Spleen (tissue), 11 donors: ENCODE measurements at regions not wholly inside any gene's neighbourhood (a gene's known extent, or its start where the extent isn't known, plus 50 kb on each side); places are given as distances from the start of the nearest gene placed in this dataset.
"Not testable (repeated sequence)": the region's sequence is repeated elsewhere in the genome, so short reads cannot be mapped to it uniquely, and the experiment has no call there.

Experiments used
- DNase-seq: peaks from one replicate; pipeline ENCODE4 v3.0.0-alpha.2; 2020
- H3K27ac ChIP-seq, 8 donors: fragments of 200-600 bp; sonication (generic) in 7 of 8; 1 replicate in 4 of 8; 2 replicates in 4 of 8; pipeline versions ENCODE4 v1.5.0 to v1.8.0; 2016 to 2021; ENCODE audit warnings: inconsistent platforms in 4 of 8, mild to moderate bottlenecking in 4 of 8, moderate library complexity in 1 of 8
- H3K27me3 ChIP-seq, 7 donors: fragments of 200-600 bp; sonication (generic) in 6 of 7; replicated peaks in 1 of 7; 1 replicate in 4 of 7; 2 replicates in 3 of 7; pipeline versions ENCODE4 v1.5.0 to v1.8.0; 2016 to 2021; ENCODE audit warnings: inconsistent platforms in 3 of 7, mild to moderate bottlenecking in 1 of 7
- H3K36me3 ChIP-seq, 6 donors: fragments of 200-600 bp; sonication (generic) in 5 of 6; 1 replicate in 4 of 6; 2 replicates in 2 of 6; pipeline versions ENCODE4 v1.5.0 to v1.8.0; 2016 to 2021; ENCODE audit warnings: inconsistent platforms in 2 of 6
- H3K4me1 ChIP-seq, 6 donors: fragments of 200-600 bp; sonication (generic) in 5 of 6; 1 replicate in 3 of 6; 2 replicates in 3 of 6; pipeline versions ENCODE4 v1.5.0 to v1.8.0; 2016 to 2021; ENCODE audit warnings: inconsistent platforms in 3 of 6
- H3K4me3 ChIP-seq, 8 donors: fragments of 200-600 bp; sonication (generic) in 7 of 8; 1 replicate in 4 of 8; 2 replicates in 4 of 8; pipeline versions ENCODE4 v1.5.0 to v1.8.0; 2016 to 2021; ENCODE audit warnings: inconsistent platforms in 4 of 8, mild to moderate bottlenecking in 4 of 8, moderate library complexity in 2 of 8
- H3K9me3 ChIP-seq, 8 donors: fragments of 200-600 bp; sonication (generic) in 7 of 8; 1 replicate in 4 of 8; 2 replicates in 4 of 8; pipeline versions ENCODE4 v1.5.0 to v1.8.0; 2016 to 2021; ENCODE audit warnings: inconsistent platforms in 4 of 8
- CTCF ChIP-seq, 11 experiments: fragments of 200-600 bp in 7 of 11; fragments of 450-650 bp in 4 of 11; sonication (generic) in 4 of 11; IDR thresholded peaks in 8 of 11; conservative IDR thresholded peaks in 3 of 11; 1 replicate in 7 of 11; 2 replicates in 4 of 11; pipeline versions ENCODE4 v1.4.0 to v1.8.0; 2016 to 2021; ENCODE audit warnings: antibody characterized with exemption in 11 of 11, inconsistent platforms in 4 of 11, mild to moderate bottlenecking in 1 of 11
- POLR2A ChIP-seq, 3 donors: fragments of 450-650 bp; IDR thresholded peaks; one replicate each; pipeline ENCODE4 v1.5.1; 2017; ENCODE audit warnings: antibody characterized with exemption in 3 of 3, mild to moderate bottlenecking in 1 of 3
- POLR2AphosphoS5 ChIP-seq, 3 donors: sonication (generic); formaldehyde crosslinking; IDR thresholded peaks; one replicate each; pipeline ENCODE4 v1.5.1; 2017; ENCODE audit warnings: antibody characterized with exemption in 3 of 3
- WGBS, 5 donors: extraction: QIAGEN DNeasy Blood & Tissue Kit in 3 of 5; methylation state at CpG; one replicate each; pipeline versions ENCODE4 v1.1.5 to v1.1.7; 2013 to 2018; 5-methylcytosine and 5-hydroxymethylcytosine counted together
- intact Hi-C: fragments of 100-400 bp; cut with DNase I; formaldehyde crosslinking; loops from one replicate; pipeline ENCODE4 v1.15.0; 2023; ENCODE audit warnings: low total_unique reads
- donor health status: healthy with polysubstance abuse.
- donor health status: DM: no; HTN: no; CAD: no; lungs with moderate emphysema.
- donor health status: DM: no; HTN: no; CAD: no.
- donor health status: Bipolar disorder and iron deficiency.
- donor health status: healthy.
- donor health status: DM: no; HTN: no; CAD: no.
- donor health status: DM: yes; HTN: yes; CAD: no.

DNA sequence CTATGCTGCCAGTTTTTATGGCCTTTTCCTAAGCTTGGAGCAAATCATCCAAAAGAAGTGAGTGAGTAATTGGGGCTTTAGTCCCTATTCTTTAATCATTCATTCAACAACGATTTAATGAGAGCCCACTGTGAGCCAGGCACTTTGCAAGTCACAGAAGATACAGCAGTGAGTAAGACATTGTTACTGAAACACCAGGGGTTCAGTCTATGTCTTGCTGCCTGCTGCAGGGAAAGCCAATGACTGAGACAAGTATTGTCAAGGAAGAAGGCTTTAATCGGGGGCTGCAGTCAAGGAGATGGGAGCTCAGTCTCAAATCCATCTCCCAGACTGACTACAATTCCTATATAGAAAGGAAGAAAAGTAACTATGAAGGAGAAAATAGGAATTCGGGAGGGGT is 228.3 kb downstream of the FAM181B start:
- DNase-seq, result no peak
- TF ChIP-seq POLR2A (IDR thresholded peaks at IDR 0.05) (no peak), POLR2AphosphoS5 (IDR thresholded peaks at IDR 0.05) (no peak), CTCF (IDR thresholded peaks at IDR 0.05 in 8 of 11, conservative IDR thresholded peaks at IDR 0.05 in 3 of 11) (no peak)
- whole genome bisulfite sequencing, 5 donors, result 44 to 56% (median 55%) methylated on average over 3 of the region's 3 CpGs

DNA sequence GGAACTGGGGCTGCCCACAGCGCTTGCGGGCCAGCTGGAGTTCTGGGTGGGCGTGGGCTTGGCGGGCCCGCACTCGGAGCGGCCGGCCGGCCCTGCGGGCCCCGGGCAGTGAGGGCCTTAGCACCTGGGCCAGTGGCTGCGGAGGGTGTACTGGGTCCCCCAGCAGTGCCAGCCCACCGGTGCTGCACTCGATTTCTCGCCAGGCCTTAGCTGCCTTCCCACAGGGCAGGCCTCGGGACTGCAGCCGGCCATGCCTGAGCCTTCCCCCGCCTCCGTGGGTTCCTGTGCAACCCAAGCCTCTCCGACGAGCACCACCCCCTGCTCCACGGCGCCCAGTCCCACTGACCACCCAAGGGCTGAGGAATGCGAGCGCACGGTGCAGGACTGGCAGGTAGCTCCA is 232.5 kb downstream of the FAM181B start:
- H3K4me3 ChIP-seq, H3K27me3 ChIP-seq, intact Hi-C loops, H3K9me3 ChIP-seq, H3K27ac ChIP-seq, H3K4me1 ChIP-seq, DNase-seq, H3K36me3 ChIP-seq: not testable (repeated sequence)
- 93 to 98% (median 95%) methylated on average over 17 to 26 of the region's 26 CpGs for WGBS, 5 donors

More for the DNA sequence above, 228.3 kb downstream of the FAM181B start:
- Histone ChIP-seq H3K9me3 (no peaks in the 10 kb centered on the region), H3K27ac (no peak overlapping the region), H3K27me3 (no peaks in the 10 kb centered on the region), H3K36me3 (no peaks in the 10 kb centered on the region), H3K4me1 (no peaks in the 10 kb centered on the region), H3K4me3 (no peak overlapping the region)
- intact Hi-C loops, result no loop called here

- 46 to 52% (median 50%) methylated on average over 3 of the region's 3 CpGs for WGBS, 5 donors
- intact Hi-C loops, result no loop called here
- no peaks in the 10 kb centered on the region for H3K27me3 ChIP-seq
- H3K4me3 ChIP-seq, result no peak overlapping the region
- TF ChIP-seq POLR2AphosphoS5 (IDR thresholded peaks at IDR 0.05) (no peak), CTCF (IDR thresholded peaks at IDR 0.05 in 8 of 11, conservative IDR thresholded peaks at IDR 0.05 in 3 of 11) (peak in 7 of 11 experiments; percentile 9 to 45 (median 29)), POLR2A (IDR thresholded peaks at IDR 0.05) (no peak)
- no peaks in the 10 kb centered on the region for H3K36me3 ChIP-seq
- no peak for DNase-seq
- H3K27ac ChIP-seq, result no peak overlapping the region
- H3K9me3 ChIP-seq, result peaks cover 0 to 19% (median 0%) of the 10 kb centered on the region in 8 donors
- H3K4me1 ChIP-seq, result no peaks in the 10 kb centered on the region
Observed at GRCh38 chr11:82494988-82495432, 238.7 kb downstream of the FAM181B start.

DNA sequence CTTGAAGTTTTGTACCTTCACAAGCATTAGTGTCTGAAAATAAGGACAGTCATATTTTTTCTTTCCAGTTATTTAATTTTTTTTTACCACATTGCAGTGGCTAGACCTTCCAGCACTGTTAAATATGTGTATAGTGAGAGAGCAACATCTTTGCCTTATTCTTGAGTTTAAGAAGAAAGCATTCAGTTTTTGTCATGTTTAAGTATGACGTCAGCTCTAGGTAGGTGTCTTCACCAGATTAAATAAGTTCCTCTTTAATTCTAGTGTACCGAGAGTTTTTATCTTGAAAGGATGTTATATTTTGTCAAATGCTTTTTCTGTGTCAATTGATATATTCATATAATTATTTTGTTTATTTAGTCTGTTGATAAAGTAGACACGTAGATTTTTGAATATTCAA is 258.8 kb downstream of the FAM181B start:
- H3K36me3 ChIP-seq, result no peaks in the 10 kb centered on the region
- 62 to 76% (median 68%) methylated on average over 3 of the region's 3 CpGs for WGBS, 5 donors
- no peak for TF ChIP-seq POLR2AphosphoS5 (IDR thresholded peaks at IDR 0.05)
- TF ChIP-seq CTCF (IDR thresholded peaks at IDR 0.05 in 8 of 11, conservative IDR thresholded peaks at IDR 0.05 in 3 of 11), result no peak
- TF ChIP-seq POLR2A (IDR thresholded peaks at IDR 0.05), result no peak

DNA sequence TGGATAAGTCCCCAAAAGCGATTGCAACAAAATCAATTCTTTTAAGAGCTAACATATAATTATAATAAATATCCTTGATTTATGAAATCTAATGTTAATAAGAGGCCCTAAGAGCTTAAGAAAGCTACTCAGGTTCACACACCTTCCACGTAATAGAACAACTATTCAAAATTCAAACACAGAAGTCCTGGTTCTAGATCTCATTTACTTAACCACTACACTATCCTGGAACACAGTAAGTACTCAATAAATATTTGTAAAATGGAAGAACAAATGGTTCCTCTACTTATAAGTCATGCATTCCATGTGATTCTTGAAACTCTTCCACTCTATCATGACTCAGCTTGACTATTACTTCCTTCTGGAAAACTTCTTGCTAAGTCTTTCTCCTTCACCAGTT is 268.2 kb downstream of the FAM181B start:
- WGBS, 5 donors, result 88 to 95% (median 92%) methylated on average over 2 of the region's 2 CpGs
- Histone ChIP-seq H3K27ac (no peak overlapping the region), H3K27me3 (no peaks in the 10 kb centered on the region), H3K9me3 (no peaks in the 10 kb centered on the region), H3K36me3 (no peaks in the 10 kb centered on the region), H3K4me3 (no peak overlapping the region), H3K4me1 (no peaks in the 10 kb centered on the region)
- no peak for TF ChIP-seq POLR2AphosphoS5 (IDR thresholded peaks at IDR 0.05)
- no peak for TF ChIP-seq POLR2A (IDR thresholded peaks at IDR 0.05)
- TF ChIP-seq CTCF (IDR thresholded peaks at IDR 0.05 in 8 of 11, conservative IDR thresholded peaks at IDR 0.05 in 3 of 11), result no peak
- intact Hi-C loops, result no loop called here
- DNase-seq, result no peak

More for the DNA sequence above, 258.8 kb downstream of the FAM181B start:
- no peak for DNase-seq
- Histone ChIP-seq H3K4me1 (no peaks in the 10 kb centered on the region), H3K4me3 (no peak overlapping the region), H3K27ac (no peak overlapping the region), H3K27me3 (no peaks in the 10 kb centered on the region), H3K9me3 (peaks cover 0 to 6% (median 0%) of the 10 kb centered on the region in 8 donors)
- intact Hi-C loops, result no loop called here
